Central memory CD4-positive, alpha-beta T cell (primary cell): ENCODE measurements at regions not wholly inside any gene's neighbourhood (a gene's known extent, or its start where the extent isn't known, plus 50 kb on each side); places are given as distances from the start of the nearest gene placed in this dataset.

Experiments used
- DNase-seq: peaks from one replicate; pipeline ENCODE4 v3.0.0; 2022

DNA sequence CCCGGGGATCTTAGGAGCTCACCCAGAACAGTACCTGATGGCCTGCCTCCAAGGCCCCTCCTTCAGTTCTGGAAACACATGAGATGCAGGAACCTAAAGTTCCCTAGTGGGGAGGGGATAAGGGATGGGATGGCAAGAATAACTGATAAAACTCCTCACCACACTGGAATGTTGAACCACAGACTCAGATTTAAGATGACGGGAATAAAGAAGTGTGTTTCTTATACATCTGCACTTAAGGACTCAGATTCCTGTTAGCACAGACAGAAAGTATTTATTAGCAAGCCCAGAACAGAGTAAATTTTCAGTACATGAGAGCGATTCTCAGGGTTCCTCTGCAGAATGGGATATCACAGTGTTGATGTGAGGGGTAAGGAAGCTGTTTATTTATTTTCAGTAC lies 245.2 kb downstream of the TLE3 start:
- no peak for DNase-seq

DNA sequence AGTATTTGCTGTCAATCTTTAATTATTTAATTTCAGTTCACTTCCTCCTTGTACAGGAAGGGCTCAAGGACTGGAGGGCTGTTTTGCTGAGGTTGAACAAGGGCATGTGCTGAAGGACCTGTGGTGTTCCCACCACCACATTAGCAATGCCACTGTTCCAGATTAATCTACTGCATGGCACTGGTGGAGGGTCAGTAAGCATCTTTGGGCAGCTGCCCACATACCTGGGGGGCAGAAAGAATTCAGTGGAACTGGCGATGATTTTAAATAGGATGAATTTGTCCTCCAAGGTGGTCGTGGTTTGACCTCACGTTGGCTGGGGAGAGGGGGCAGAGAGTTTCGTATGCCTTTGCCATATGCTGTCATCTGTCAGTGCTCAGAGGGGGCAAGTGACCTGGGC lies 244.8 kb downstream of the TLE3 start:
- DNase-seq: no peak

DNA sequence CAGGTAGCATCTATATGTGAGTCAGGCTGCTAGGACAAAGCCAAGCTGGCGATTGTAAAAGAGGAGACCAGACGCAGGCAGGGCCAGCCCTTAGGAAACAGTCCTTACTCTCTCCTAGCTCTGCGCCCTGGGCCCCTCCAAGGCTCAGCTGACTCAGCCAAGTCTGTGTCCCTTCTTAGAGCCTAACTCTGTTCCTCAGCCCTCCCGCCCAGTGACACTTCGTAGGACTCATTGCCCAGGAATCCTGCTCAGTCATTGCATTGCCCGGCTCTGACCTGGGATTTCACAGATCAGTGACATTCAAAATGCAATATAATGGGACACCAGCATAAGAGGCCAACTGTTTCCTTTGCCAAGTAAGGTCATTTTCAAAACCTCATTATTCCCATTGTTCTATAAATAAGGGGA lies 244.2 kb downstream of the TLE3 start:
- DNase-seq: no peak

- no peak for DNase-seq
These were observed 243.7 kb downstream of the TLE3 start for GRCh38 chr15:69854001-69854400.

- no peak for DNase-seq
These were observed 243.1 kb downstream of the TLE3 start for GRCh38 chr15:69854521-69855181.

- no peak for DNase-seq
These were observed 242.3 kb downstream of the TLE3 start for GRCh38 chr15:69855258-69856000.

GRCh38 chr15:69857250-69857649 lies 240.5 kb downstream of the TLE3 start:
- no peak for DNase-seq

- DNase-seq: no peak
These were observed 239.9 kb downstream of the TLE3 start for GRCh38 chr15:69857686-69858391.

GRCh38 chr15:69858456-69858855 lies 239.3 kb downstream of the TLE3 start:
- DNase-seq: no peak

- DNase-seq: no peak
These were observed 237.9 kb downstream of the TLE3 start for GRCh38 chr15:69859866-69860265.

DNA sequence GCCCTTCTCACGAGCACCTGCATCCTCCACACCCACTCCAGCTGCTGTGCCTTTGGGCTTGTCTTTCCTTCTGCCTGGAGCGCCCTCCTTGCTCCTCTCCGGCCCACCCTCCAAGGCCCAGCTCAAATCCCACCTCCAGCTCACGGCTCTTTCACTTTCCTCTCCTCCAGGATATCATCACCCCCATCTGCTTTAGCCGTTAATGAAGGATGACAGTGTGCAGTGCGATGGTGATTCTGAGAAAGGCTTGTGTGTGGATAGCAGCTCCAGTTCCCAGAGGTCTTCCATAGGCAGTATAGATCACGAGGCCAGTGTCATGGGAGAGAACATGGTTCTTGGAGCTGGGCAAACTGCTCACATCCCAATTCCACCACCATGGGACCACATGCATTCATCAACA lies 237.4 kb downstream of the TLE3 start:
- no peak for DNase-seq

GRCh38 chr15:69860921-69861320 lies 236.8 kb downstream of the TLE3 start:
- DNase-seq: no peak

DNA sequence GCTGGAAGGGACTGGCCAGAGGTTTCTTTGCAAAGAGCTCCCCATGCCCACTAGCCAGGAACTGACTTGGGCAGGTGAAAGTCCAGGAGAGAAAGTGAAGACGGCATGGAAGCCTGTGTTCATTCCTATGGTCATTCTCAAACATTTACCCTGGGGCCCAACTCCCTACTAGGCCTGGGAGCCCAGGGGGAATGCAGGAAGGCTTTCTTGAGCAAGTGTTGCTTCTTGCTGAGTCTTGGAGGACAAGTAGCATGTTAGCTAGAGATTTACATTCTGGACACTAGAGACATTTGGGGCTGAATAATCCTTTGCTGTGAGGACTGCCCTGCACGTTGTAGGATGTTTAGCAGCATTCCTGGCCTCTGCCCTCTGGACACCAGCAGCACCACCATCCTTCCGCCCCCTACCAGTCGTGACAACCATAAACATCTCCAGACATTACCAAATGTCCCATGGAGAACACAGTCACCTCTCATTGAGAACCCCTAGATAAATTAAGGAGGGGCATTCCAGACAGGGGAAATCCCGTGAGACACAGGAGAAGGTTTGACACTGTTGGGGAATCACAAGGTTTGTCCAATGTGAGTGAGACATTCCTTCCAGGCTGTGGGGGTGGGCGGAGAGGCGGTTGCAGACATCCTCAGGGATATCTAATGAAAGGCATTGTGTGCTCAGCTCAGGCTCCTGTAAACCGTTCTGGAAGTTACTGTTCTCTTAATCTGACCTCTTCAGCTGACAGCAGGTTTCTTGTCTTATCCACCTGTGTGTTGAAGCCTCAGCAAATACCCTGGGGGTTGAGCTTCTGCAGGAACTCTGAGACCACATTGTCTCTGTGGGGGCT lies 236.2 kb downstream of the TLE3 start:
- no peak for DNase-seq

DNA sequence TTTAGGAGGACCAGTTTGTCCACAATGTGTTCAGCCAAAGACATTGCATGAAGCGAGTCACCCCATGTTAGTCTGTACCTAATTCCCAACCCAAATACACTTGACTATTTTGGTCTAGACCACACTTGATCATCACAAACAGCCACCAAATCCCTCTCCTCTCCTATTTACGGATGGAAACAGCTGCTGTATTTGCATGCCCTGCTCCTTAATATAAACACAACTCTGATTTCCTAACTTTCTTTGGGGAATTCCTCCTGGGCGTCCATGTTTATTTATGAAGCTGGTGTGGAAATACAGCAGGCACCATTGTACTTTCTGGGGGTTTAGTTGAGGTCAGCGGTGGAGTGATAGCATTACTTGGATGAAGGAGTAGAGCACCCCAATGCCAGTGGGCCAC lies 235.2 kb downstream of the TLE3 start:
- no peak for DNase-seq

GRCh38 chr15:69863446-69863845 lies 234.3 kb downstream of the TLE3 start:
- no peak for DNase-seq

- no peak for DNase-seq
These were observed 232.3 kb downstream of the TLE3 start for GRCh38 chr15:69865369-69865768.

GRCh38 chr15:69868756-69869155 lies 229.0 kb downstream of the TLE3 start:
- no peak for DNase-seq

DNA sequence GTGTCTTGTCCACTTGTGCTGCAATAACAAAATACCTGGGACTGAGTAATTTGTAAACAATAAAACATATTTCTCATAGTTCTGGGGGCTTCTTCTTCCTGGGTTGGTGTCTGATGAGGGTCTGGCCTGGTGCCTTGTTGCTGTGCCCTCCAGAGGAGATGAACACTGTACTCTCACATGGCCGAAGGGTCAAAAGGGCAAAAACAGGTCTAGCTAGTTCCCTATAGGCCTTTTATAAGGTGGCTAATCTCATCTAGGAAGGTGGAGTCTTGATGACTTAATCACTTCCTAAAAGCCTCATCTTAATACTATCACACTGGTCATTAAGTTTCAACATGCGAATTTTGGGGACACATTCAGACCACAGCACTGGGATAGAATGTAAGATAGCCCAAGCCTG lies 228.4 kb downstream of the TLE3 start:
- no peak for DNase-seq

GRCh38 chr15:69869881-69870505 lies 227.7 kb downstream of the TLE3 start:
- no peak for DNase-seq

DNA sequence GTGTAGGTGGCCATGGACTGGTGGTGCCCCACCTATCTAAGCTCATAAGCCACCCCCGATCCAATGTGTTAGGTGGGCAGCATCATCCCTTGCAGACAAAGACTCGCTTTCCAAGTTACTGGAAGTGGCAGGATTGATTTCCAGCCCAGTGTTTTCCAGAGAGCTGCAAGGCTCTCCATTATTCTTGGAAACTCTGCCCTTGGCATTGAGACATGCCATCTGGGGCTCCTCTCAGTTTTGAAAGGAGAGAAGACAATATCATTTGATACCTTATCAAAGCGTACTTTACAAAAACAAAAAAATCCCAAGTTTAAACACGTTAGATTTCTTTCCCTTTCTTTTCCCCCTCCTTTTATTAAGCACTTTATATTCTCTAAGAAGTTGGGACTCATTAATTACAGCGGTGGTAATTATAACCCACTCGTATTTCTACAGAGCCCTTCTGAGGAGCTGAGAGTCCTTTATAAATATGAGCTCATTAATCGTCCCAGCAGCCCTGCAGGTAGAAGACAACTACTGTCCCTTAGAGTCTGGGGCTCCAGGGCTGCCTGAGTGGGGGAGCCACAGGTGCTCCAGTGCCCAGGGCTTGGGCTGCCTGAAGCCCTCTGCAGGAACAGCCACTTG lies 226.1 kb downstream of the TLE3 start:
- DNase-seq: no peak

DNA sequence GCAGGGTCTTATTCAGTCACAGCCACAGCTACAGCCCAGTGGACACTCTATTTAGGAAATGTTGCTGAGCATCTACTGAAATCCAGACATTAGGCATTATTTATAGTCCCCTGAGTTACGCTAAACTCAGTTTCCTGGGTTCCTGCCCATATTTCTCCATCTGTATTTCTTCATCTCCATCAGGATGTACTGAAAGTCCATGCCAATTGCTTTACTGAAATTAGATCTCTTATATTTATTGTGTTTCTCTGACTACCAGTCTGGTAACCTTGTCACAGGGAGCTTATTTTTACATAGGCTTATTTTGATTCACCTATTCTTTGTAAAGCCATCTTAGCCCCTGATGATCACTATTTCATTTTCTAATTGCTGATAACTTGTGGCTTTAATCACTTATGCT lies 223.9 kb downstream of the TLE3 start:
- no peak for DNase-seq

DNA sequence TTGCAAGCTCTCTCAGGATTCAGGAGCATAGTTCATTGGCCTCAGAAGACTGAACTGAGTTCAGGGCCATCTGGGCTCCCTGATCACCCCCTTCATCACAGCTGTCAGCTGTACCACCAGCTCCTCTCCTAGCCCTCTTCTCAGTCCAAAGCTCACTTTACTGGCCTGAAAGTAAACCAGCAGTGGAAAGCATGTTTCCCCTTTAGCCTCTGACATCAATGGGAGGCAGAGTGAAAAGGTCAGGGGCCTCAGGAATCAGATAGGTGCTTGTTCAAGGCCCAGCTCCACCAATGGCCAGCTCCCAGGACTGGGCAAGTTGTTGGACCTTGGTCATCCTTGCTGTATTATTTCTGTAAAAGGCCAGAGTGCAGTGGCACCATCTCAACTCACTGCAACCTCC lies 223.4 kb downstream of the TLE3 start:
- no peak for DNase-seq
